DLD1 (cell line): ENCODE measurements at regions not wholly inside any gene's neighbourhood (a gene's known extent, or its start where the extent isn't known, plus 50 kb on each side); places are given as distances from the start of the nearest gene placed in this dataset.
"Not testable (repeated sequence)": the region's sequence is repeated elsewhere in the genome, so short reads cannot be mapped to it uniquely, and the experiment has no call there.

Source experiments
- in situ Hi-C: cut with HindIII; loops from 2 replicates; pipeline ENCODE4 v1.10.0; 2017; ENCODE audit warnings: low sequenced_read_pairs

GRCh38 chr12:126210448-126210847 lies 1145.2 kb downstream of the AACS start:
- in situ Hi-C loops, result no loop called here

DNA sequence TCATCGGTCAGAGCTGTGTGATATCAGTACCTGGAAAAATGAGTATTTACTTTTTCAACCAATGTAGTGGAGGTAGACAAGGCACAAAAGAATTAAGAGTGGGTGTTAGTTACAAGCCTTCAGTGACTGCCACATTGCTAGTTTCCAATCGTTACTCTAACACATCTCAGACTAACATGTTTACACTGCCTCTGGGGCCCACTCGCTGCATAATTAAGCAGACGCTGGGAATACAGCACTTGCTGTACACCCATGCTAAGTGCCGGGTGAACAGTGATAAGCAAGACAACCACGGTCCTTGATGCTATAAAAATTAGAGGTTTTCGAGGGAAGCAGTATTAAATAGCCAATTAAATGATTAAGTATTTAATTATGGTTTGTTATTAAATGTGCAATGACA lies 1147.6 kb downstream of the AACS start:
- in situ Hi-C loops, result no loop called here

GRCh38 chr12:126218697-126219096 lies 1153.5 kb downstream of the AACS start:
- in situ Hi-C loops, result no loop called here

- in situ Hi-C loops, result no loop called here
Observed at GRCh38 chr12:126219139-126219538, 1153.9 kb downstream of the AACS start.

DNA sequence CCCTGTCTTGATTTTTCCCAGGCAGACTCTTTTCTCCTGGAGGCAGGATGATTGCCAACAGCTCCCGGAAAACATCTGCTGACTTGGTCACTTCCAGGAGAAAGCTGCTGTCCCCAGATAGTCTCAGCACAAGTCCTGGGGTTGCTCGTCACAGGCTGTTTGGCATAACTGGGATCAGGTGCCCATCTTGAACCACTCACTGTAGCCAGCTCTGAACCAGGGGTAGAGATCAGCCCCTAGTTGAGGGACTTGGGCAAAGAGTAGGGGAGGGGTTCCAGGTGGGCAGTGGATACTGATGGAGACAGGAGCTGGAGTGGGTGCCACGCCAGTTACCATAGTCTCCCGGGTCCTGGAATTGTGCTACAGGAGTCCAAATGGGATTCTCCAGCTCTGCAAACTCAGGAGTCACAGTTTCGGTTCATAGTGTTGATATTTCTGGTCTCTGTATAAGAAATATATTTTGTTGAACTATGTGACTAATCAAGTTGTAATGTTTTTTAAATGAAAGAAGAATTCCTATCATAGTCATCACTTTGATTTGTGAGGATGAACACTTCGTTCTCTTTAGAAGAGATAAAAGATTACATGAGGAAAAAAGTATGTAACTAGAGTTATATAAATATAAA lies 1154.5 kb downstream of the AACS start:
- in situ Hi-C loops, result no loop called here

GRCh38 chr12:126224032-126224431 lies 1158.8 kb downstream of the AACS start:
- in situ Hi-C loops, result no loop called here

DNA sequence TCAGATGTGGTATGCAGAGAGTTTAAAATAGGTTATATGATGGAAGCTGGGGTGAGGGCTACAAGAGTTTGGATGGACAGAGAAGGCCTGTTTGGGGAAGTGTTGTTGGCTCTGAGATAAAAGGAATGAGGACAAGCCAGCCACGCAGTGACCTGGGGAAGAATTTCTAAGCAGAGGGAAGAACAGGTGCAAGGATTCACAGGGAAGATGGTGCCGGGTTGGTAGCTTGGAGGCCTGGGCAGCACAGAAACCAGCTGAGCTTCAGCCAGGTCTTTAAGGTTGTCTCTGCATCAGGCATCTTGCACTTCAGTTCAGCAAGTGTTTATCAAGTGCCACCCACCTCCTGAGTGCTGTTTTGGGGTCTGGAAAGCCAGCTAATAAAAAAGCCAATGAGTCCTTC lies 1163.7 kb downstream of the AACS start:
- in situ Hi-C loops, result no loop called here

- in situ Hi-C loops, result no loop called here
Observed at GRCh38 chr12:126232711-126233110, 1167.5 kb downstream of the AACS start.

DNA sequence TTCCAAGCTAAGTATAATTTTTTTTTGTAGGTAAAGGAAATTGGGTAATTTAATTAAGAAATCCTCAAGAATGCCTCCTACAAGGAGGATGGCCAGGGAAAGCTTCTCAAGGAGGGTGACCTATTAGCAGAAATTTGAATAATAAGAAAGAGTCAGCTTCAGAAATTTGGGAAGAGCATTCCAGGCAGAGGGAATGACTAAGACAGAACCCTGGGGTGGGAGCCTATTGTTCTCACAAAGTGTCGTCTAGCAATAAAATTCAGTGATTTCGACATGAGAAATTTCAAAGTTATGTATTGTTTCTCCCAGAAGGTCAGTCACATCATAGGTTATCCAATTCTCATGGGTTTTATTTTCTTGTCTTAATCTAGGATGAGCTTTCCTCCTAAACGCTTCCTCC lies 1168.4 kb downstream of the AACS start:
- in situ Hi-C loops, result no loop called here

GRCh38 chr12:126243814-126244440 lies 1178.7 kb downstream of the AACS start:
- in situ Hi-C loops, result no loop called here

DNA sequence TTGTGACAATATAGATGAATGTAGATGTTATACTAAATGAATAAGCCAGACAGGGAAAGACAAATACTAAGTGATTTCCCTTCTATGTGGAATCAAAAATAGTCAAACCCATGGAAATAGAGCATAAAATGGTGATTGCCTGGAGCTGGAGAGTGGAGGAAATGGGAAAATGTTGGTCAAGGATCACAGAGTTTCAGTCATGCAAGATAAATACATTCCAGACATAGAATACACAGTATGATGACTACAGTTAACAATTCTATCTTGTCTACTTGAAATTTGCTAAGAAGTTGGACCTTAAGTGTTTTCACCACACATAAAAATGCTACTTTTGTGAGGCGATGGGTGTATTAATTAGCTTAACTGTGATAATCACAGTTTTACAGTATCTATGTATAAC lies 1182.7 kb downstream of the AACS start:
- in situ Hi-C loops, result no loop called here

DNA sequence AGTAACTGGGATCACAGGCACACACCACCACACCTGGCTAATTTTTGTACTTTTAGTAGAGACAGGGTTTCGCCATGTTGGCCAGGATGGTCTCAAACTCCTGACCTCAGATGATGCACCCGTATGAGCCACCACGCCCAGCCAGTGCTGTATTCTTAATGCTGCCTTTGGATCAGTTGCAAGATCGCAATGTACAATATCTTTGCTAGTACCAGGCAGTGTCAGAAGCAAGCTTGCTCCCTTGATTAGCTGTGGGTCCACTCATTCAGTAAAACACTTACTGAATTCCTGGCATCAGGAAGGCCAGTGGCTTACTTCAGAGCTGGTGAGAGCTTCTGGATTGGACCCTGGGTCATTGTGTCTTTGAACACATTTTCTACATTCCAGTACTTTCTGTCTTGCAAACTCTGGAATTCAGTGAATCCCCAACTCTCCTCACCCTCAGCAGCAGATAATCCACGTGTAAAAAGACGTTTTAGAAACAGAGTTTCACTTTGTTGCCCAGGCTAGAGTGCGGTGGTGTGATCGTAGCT lies 1183.7 kb downstream of the AACS start:
- in situ Hi-C loops, result no loop called here

- in situ Hi-C loops, result no loop called here
Observed at GRCh38 chr12:126258190-126258589, 1193.0 kb downstream of the AACS start.

DNA sequence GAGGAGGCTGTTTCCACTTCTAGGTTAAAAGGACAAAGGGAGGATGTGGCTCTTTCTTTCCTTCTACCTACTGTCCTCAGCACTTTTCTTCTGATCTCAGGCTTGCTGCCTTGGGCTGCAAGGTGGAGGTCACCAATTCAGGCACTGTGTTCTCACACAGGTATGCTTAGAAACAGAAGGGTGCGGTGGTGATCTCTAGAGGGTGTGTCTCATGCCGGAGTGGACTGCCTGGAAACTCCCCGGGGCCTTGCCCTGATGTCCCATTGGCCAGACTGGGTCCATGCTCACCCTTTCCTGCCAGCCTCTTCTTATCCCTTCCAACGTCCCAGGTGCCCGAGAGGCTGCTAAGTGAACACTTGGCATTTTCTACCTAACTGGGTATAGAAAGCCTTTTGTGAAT lies 1197.6 kb downstream of the AACS start:
- in situ Hi-C loops, result no loop called here

DNA sequence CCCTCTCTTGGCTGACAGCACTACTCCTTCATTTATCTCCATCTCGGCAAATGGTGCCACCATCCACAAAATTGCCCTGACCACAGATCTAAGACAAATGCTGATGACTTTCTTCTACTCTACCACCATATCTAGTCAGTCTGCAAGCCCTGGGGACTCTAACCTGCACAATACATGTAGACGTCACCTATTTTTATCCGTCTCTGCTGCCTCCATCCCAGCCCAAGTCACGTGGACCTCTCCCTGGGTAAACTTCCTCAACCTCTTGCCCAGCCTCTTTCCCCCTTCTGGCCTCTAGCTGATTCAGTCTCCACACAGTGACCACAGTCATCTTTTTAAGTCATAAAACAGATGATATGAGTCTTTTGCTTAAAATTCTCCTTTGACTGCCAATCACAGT lies 1203.0 kb downstream of the AACS start:
- in situ Hi-C loops, result no loop called here

DNA sequence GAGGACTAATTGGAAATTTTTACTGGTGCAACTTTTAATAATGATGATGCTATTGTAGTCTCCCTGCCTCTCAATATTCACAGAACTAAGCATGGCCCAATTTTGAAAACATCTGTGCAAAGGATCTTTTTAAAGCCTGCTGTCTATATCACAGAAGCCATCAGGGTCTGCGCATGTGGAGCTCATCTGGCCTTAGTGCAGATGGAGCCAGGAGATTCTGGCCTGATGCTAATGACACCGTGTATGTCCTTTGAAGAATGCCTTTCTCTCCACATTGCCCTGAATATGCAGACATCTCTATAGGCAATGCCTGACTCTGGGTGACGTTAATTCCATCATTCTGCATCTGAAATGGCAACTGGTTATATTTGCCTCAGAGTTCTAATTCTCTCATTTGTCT lies 1205.9 kb downstream of the AACS start:
- in situ Hi-C loops, result no loop called here

DNA sequence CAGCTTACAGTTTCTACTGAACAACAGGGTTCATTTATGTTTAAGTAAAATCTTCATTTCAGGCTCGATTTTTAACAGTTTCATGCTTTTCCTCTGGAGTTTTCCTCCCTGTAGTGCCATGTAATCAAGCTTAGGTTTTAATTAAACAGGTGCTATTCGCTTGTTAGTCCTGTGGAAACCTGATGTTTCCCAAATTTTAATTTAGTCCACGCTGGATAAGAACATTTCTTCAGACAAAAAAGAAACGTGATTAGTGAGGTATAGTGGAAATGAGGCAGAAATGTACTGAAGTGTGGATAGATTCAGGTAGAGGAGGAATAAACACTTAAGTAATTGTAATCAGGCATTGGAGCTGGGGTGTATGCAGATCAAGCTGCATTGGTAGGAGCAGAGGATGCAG lies 1217.5 kb downstream of the AACS start:
- in situ Hi-C loops, result no loop called here

- in situ Hi-C loops, result no loop called here
Observed at GRCh38 chr12:126286203-126286602, 1221.0 kb downstream of the AACS start.

DNA sequence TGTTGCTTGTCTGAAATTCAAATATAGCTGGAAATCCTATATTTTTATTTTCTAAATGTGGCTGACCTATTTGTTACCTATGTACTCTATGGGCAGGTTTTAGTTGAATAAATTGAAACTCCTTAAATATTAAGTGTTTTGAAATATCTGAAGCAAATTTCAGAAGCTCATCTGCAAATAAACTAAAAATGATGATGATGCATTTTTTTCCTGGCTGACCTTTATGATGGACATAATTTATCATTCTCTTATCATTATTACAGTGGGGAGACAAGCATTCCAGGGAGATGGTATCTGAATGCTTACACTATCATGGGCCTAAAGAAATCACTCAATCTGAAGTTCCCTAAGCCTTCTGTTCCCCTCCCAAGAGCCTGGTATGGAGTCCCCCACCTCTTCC lies 1225.2 kb downstream of the AACS start:
- in situ Hi-C loops, result no loop called here

GRCh38 chr12:126291987-126292386 lies 1226.8 kb downstream of the AACS start:
- in situ Hi-C loops, result not testable (repeated sequence)

GRCh38 chr12:126295652-126296051 lies 1230.4 kb downstream of the AACS start:
- in situ Hi-C loops, result no loop called here

- in situ Hi-C loops, result no loop called here
Observed at GRCh38 chr12:126309278-126309677, 1244.0 kb downstream of the AACS start.

GRCh38 chr12:126312457-126312856 lies 1247.2 kb downstream of the AACS start:
- in situ Hi-C loops, result no loop called here
